DND-41 (cell line): ENCODE measurements at regions not wholly inside any gene's neighbourhood (a gene's known extent, or its start where the extent isn't known, plus 50 kb on each side); places are given as distances from the start of the nearest gene placed in this dataset.
"Not testable (repeated sequence)": the region's sequence is repeated elsewhere in the genome, so short reads cannot be mapped to it uniquely, and the experiment has no call there.

ENCODE experiments used
- ATAC-seq: fragments of 200-7000 bp; cut with Tn5 transposase; 3 replicates; pipeline ENCODE4 v1.9.1; 2021; ENCODE audit warnings: low read depth; ENCODE audit not compliant: insufficient read depth
- DNase-seq: peaks from one replicate; pipeline ENCODE4 v3.0.0-alpha.2; 2020
- H2AFZ ChIP-seq: 2 replicates; pipeline ENCODE4 v1.6.0; 2012; ENCODE audit warnings: low read depth, low read length
- H3K27ac ChIP-seq: 2 replicates; pipeline ENCODE4 v1.5.1; 2012; ENCODE audit warnings: low read length, inconsistent platforms
- H3K27me3 ChIP-seq: fragments of 200-600 bp; sonication (generic); 2 replicates; pipeline ENCODE4 v1.6.0; 2012; ENCODE audit warnings: low read length, mild to moderate bottlenecking, inconsistent platforms; ENCODE audit not compliant: insufficient read depth, poor library complexity
- H3K36me3 ChIP-seq: 2 replicates; pipeline ENCODE4 v1.5.1; 2012; ENCODE audit warnings: low read length, inconsistent platforms; ENCODE audit not compliant: insufficient read depth
- H3K4me1 ChIP-seq: 2 replicates; pipeline ENCODE4 v1.5.1; 2012; ENCODE audit warnings: mild to moderate bottlenecking, low read length; ENCODE audit not compliant: insufficient read depth
- H3K4me2 ChIP-seq: 2 replicates; pipeline ENCODE4 v1.6.0; 2012; ENCODE audit warnings: mild to moderate bottlenecking, moderate library complexity, low read length, inconsistent platforms; ENCODE audit not compliant: insufficient read depth
- H3K4me3 ChIP-seq, 2 experiments: fragments of 200-600 bp in 1 of 2; shearing (Covaris generic) in 1 of 2; 2 replicates each; pipeline ENCODE4 v1.5.1; 2012 to 2016; ENCODE audit warnings: inconsistent platforms in 2 of 2, low read length in 2 of 2, mild to moderate bottlenecking in 2 of 2, low read depth in 1 of 2, moderate library complexity in 1 of 2
- H3K79me2 ChIP-seq: 2 replicates; pipeline ENCODE4 v1.6.0; 2012; ENCODE audit warnings: low read length, inconsistent platforms; ENCODE audit not compliant: insufficient read depth
- H3K9ac ChIP-seq: 2 replicates; pipeline ENCODE4 v1.6.0; 2012; ENCODE audit warnings: low read depth, mild to moderate bottlenecking, inconsistent platforms, low read length, moderate library complexity
- H3K9me3 ChIP-seq: 2 replicates; pipeline ENCODE4 v1.5.1; 2012; ENCODE audit warnings: low read length, moderate library complexity, mild to moderate bottlenecking, inconsistent platforms; ENCODE audit not compliant: insufficient read depth, severe bottlenecking
- H4K20me1 ChIP-seq: 2 replicates; pipeline ENCODE4 v1.6.0; 2012; ENCODE audit warnings: low read length; ENCODE audit not compliant: insufficient read depth
- TF ChIP-seq, protein P1 (sequence below): IDR thresholded peaks from 2 replicates; pipeline ENCODE4 v1.5.1; 2012; ENCODE audit warnings: borderline replicate concordance, low read length, moderate library complexity, mild to moderate bottlenecking; ENCODE audit not compliant: poor library complexity, severe bottlenecking; ENCODE audit errors: extremely low read depth

DNA sequence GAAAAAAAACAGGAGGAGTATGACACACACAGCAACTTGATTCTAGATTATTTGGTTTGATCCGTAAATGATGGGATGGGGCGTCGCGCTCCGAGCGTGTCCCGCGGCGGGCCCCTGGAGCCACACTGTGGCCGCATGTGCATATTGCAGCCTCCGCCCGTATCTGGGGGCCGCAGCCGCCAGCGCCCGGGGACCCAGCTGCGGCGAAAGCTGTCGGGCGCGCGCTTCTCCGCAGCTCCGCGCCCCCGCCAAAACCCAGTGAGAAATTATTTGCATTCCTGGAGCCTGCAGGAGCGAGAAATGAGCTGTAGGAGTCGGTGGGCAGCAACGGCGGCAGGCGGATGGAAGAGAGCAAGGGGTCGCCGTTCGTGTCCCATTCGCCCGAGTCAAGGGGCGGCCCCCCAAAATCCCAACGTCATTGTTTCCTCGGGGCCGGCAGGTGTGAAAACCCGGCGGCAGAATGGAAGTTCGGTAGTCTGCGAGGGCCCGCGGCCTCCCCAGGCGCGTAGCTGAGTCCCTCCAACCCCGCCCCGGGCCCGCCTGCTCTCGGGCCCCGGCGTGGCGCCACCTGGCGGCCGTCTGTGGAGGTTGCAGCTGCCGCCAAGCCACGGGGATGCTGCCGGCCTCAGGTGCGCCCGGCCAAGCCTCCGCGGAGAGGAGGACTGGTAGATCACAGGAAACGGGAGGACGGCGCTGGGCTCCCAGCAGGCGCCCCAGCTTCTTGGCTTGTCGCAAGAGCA is 86.8 kb downstream of the FAM72B start:
- Histone ChIP-seq H3K4me2 (peak overlapping the region; percentile 41), H3K4me3 (peak overlapping the region in 1 of 2 experiments; percentile 40; a peak in 2 of 4 replicates), H3K9ac (peak overlapping the region; percentile 47; the same call in 1 of the 2 replicates)
- H3K4me1 ChIP-seq, H3K27me3 ChIP-seq, H3K9me3 ChIP-seq, H4K20me1 ChIP-seq, H3K79me2 ChIP-seq, H3K36me3 ChIP-seq, H2AFZ ChIP-seq, H3K27ac ChIP-seq: not testable (repeated sequence)
- ATAC-seq: peak; percentile 91
- TF ChIP-seq, protein P1, sequence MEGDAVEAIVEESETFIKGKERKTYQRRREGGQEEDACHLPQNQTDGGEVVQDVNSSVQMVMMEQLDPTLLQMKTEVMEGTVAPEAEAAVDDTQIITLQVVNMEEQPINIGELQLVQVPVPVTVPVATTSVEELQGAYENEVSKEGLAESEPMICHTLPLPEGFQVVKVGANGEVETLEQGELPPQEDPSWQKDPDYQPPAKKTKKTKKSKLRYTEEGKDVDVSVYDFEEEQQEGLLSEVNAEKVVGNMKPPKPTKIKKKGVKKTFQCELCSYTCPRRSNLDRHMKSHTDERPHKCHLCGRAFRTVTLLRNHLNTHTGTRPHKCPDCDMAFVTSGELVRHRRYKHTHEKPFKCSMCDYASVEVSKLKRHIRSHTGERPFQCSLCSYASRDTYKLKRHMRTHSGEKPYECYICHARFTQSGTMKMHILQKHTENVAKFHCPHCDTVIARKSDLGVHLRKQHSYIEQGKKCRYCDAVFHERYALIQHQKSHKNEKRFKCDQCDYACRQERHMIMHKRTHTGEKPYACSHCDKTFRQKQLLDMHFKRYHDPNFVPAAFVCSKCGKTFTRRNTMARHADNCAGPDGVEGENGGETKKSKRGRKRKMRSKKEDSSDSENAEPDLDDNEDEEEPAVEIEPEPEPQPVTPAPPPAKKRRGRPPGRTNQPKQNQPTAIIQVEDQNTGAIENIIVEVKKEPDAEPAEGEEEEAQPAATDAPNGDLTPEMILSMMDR: peak; percentile 56
- DNase-seq: peak; percentile 82

DNA sequence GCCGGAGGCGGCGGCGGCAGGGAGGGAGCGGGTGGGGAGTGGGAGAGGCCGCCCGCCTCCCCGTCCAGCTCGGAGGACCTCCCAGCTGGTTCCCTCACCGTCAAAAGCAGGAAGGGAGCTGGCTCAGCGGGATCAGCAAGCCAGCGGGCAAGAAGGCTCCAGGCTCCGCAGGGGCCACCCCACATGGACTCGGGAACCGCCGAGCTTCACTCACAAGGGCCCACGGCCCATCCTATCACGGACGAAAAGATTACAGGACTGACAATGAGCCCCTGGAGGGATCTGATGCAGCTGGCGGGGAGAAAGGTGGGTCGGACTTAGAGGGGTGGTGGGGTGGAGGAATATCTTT is 86.3 kb downstream of the FAM72B start:
- not testable (repeated sequence) for H3K27me3 ChIP-seq, H3K4me1 ChIP-seq, H3K9me3 ChIP-seq, H3K9ac ChIP-seq, ATAC-seq, H3K79me2 ChIP-seq, H3K36me3 ChIP-seq, H2AFZ ChIP-seq, H4K20me1 ChIP-seq, H3K27ac ChIP-seq
- DNase-seq: peak; percentile 7
- Histone ChIP-seq H3K4me2 (peak overlapping the region; percentile 41; the same call in 1 of the 2 replicates), H3K4me3 (peak overlapping the region in 1 of 2 experiments; percentile 30; a peak in 1 of 4 replicates)

DNA sequence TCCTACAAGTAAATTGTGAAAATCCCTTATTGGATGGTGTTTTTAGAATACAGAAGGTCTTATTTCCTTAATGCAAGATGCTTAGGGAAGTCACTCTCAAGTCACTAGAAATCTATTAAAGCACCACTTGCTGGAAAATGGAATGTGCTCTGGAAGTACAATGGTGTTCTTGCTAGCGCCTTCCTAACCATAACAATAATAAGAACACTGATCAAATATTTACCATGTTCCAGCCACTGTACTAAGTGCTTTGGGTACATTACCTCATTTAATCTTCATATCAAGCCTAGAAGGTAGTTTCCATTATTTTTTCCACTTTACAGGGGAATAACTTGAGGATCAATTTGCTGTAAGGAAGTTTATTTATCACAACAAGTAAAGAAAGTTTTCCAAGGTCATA is 75.1 kb downstream of the FAM72B start:
- not testable (repeated sequence) for H3K9ac ChIP-seq, H3K4me1 ChIP-seq, H4K20me1 ChIP-seq, H2AFZ ChIP-seq, H3K27ac ChIP-seq, H3K79me2 ChIP-seq, H3K36me3 ChIP-seq, ATAC-seq, H3K27me3 ChIP-seq, DNase-seq, H3K9me3 ChIP-seq, H3K4me3 ChIP-seq, H3K4me2 ChIP-seq

DNA sequence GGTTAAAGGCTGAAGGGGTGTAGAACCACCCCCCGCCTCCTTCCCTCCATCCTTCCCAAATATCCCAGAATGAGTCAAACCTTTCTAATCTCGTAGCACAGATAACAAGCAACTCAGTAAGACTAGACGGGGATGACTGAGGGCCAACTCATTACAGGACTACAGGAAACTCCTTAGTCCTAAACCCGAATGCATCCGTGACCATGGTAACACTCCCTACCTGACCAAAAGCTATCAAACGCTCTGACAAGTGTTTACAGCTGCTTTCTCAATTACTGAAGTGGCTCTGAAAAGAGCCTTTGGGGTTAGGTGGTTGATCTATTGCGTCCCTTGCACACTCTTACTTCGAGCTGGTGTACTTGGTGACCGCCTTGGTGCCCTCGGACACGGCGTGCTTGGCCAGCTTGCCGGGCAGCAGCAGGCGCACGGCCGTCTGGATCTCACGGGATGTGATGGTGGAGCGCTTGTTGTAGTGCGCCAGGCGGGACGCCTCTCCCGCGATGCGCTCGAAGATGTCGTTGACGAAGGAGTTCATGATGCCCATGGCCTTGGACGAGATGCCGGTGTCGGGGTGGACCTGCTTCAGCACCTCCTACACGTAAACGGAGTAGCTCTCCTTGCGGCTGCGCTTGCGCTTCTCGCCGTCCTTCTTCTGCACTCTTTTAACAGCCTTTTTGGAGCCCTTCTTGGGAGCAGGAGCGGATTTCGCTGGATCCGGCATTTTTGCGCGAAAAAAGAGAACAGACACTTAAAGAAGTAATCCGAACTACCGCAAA is 67.4 kb downstream of the FAM72B start:
- not testable (repeated sequence) for ATAC-seq, H3K36me3 ChIP-seq, H3K27me3 ChIP-seq, H4K20me1 ChIP-seq, H3K79me2 ChIP-seq, H3K4me3 ChIP-seq, H3K4me2 ChIP-seq, H2AFZ ChIP-seq, H3K27ac ChIP-seq, H3K9me3 ChIP-seq, H3K9ac ChIP-seq, H3K4me1 ChIP-seq, DNase-seq

DNA sequence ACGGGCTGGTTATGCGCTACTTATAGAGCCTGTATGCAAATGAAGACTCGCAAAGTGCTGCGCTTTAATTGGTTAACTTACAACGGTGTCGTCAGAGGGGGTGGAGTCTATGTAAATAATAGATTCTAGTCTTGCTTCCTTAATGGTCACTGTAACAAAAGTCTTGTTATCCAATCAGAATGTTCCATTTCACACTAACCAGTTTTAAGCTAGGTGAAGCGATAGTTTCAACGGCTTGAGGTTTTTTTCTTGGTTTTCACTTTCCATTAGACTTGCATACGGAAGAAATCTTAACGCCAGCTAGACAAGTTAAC is 66.9 kb downstream of the FAM72B start:
- not testable (repeated sequence) for H2AFZ ChIP-seq, DNase-seq, H3K4me2 ChIP-seq, H3K27me3 ChIP-seq, H3K79me2 ChIP-seq, H4K20me1 ChIP-seq, H3K4me1 ChIP-seq, H3K9ac ChIP-seq, H3K27ac ChIP-seq, H3K9me3 ChIP-seq, H3K4me3 ChIP-seq, H3K36me3 ChIP-seq
- ATAC-seq: peak; percentile 64; the same call in 2 of the 3 replicates

DNA sequence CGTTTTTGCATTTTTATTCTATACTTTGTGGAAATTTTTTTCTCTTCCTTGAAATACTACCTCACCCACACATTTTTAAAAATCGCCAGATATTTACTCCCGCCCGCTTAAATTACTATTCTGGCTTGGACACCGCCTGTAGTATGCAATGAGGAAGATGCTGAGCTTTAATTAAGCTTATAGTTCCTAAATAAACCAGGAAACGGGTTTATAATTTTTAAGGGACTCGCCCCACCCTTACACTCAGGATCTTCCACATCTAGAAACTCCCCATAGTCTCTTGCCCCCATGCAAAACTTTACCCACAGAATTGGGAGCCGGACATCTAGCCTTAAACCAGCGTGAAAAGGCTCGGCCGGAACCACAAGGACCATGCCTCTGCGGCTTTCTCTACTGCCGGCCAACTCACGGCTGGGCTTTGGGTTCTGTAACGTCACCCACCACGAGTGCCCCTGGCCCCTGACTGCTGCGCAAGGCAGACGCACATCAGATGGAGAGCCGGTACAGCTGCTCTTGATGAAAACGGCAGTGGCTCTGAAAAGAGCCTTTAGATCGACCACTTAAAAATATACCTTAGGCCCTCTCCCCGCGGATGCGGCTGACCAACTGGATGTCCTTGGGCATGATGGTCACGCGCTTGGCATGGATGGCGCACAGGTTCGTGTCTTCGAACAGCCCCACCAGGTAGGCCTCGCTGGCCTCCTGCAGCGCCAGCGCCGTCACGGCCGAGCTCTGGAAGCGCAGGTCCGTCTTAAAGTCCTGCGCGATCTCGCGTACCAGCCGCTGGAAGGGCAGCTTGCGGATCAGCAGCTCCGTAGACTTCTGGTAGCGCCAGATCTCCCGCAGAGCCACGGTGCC is 66.3 kb downstream of the FAM72B start:
- not testable (repeated sequence) for H3K36me3 ChIP-seq, H3K4me3 ChIP-seq, H3K4me1 ChIP-seq, H3K27me3 ChIP-seq, H3K79me2 ChIP-seq, H3K27ac ChIP-seq, DNase-seq, H3K9ac ChIP-seq, H4K20me1 ChIP-seq, H2AFZ ChIP-seq, H3K4me2 ChIP-seq, H3K9me3 ChIP-seq
- ATAC-seq: peak; percentile 32; the same call in 1 of the 3 replicates
